Mucosa of descending colon (tissue), 3 donors: ENCODE measurements at regions not wholly inside any gene's neighbourhood (a gene's known extent, or its start where the extent isn't known, plus 50 kb on each side); places are given as distances from the start of the nearest gene placed in this dataset.

Experiments
- ATAC-seq: fragments of 200-7000 bp; cut with Tn5 transposase; one replicate; pipeline ENCODE4 v1.9.1; 2020; ENCODE audit warnings: mild to moderate bottlenecking, moderate library complexity
- DNase-seq, 3 donors: peaks; one replicate each; pipeline ENCODE4 v3.0.0-alpha.2; 2020
- H3K36me3 ChIP-seq: fragments of 200-600 bp; one replicate; pipeline ENCODE4 v1.8.0; 2021; ENCODE audit warnings: low read depth, mild to moderate bottlenecking
- H3K4me1 ChIP-seq: fragments of 200-600 bp; one replicate; pipeline ENCODE4 v1.8.0; 2021; ENCODE audit warnings: low read depth, mild to moderate bottlenecking
- H3K4me3 ChIP-seq: fragments of 200-600 bp; one replicate; pipeline ENCODE4 v1.8.0; 2021; ENCODE audit warnings: mild to moderate bottlenecking
- H3K9me3 ChIP-seq: fragments of 200-600 bp; one replicate; pipeline ENCODE4 v1.8.0; 2021; ENCODE audit warnings: mild to moderate bottlenecking
- CTCF ChIP-seq: fragments of 200-600 bp; IDR thresholded peaks from one replicate; pipeline ENCODE4 v1.8.0; 2022; ENCODE audit warnings: antibody characterized with exemption, mild to moderate bottlenecking
- intact Hi-C, 2 donors: fragments of 100-400 bp; cut with DNase I in 1 of 2; cut with micrococcal nuclease in 1 of 2; formaldehyde crosslinking; loops; one replicate each; pipeline versions ENCODE4 v1.11.0 to v1.11.1; 2022; cut with DNase I, micrococcal nuclease
- donor health status: DM: no; HTN: no; CAD: no; lungs with moderate emphysema.
- donor health status: DM: no; HTN: no; CAD: no.
- donor health status: DM: no; HTN: yes; CAD: no.

- intact Hi-C loops = no loop called here
- TF ChIP-seq CTCF = no peak
- no peak overlapping the region for H3K4me3 ChIP-seq
- H3K4me1 ChIP-seq = no peaks in the 10 kb centered on the region
- no peaks in the 10 kb centered on the region for H3K36me3 ChIP-seq
- no peaks in the 10 kb centered on the region for H3K9me3 ChIP-seq
- ATAC-seq = no peak
- no peak for DNase-seq
Observed at GRCh38 chr3:69509288-69509687, 123.4 kb upstream of the FRMD4B start.

- Histone ChIP-seq H3K4me3 (no peak overlapping the region), H3K36me3 (no peaks in the 10 kb centered on the region), H3K9me3 (no peaks in the 10 kb centered on the region), H3K4me1 (no peaks in the 10 kb centered on the region)
- no peak for TF ChIP-seq CTCF
- DNase-seq (no peak), ATAC-seq (peak; percentile 12)
- intact Hi-C loops = no loop called here
Observed at GRCh38 chr3:69505770-69506407, 120.0 kb upstream of the FRMD4B start.

GRCh38 chr3:69504232-69504631 lies 118.3 kb upstream of the FRMD4B start:
- DNase-seq = no peak
- intact Hi-C loops = no loop called here

GRCh38 chr3:69500604-69501003 lies 114.7 kb upstream of the FRMD4B start:
- Histone ChIP-seq H3K4me3 (no peak overlapping the region), H3K36me3 (no peaks in the 10 kb centered on the region), H3K9me3 (no peaks in the 10 kb centered on the region), H3K4me1 (no peaks in the 10 kb centered on the region)
- DNase-seq (peak in 1 of 3 donors; percentile 33), ATAC-seq (no peak)
- no peak for TF ChIP-seq CTCF
- intact Hi-C loops = no loop called here

More at GRCh38 chr3:69504232-69504631, 118.3 kb upstream of the FRMD4B start:
- no peak overlapping the region for H3K4me3 ChIP-seq
- no peak for TF ChIP-seq CTCF
- no peak for ATAC-seq
- no peaks in the 10 kb centered on the region for H3K36me3 ChIP-seq
- no peaks in the 10 kb centered on the region for H3K9me3 ChIP-seq
- no peaks in the 10 kb centered on the region for H3K4me1 ChIP-seq

GRCh38 chr3:69499899-69500421 lies 114.1 kb upstream of the FRMD4B start:
- intact Hi-C loops = no loop called here
- no peak for TF ChIP-seq CTCF
- peak; percentile 36 for ATAC-seq
- Histone ChIP-seq H3K9me3 (no peaks in the 10 kb centered on the region), H3K4me3 (no peak overlapping the region), H3K36me3 (no peaks in the 10 kb centered on the region), H3K4me1 (no peaks in the 10 kb centered on the region)
- peak; percentile 7 to 58 (median 25) for DNase-seq
